Left lung (tissue), 4 donors: ENCODE measurements at regions not wholly inside any gene's neighbourhood (a gene's known extent, or its start where the extent isn't known, plus 50 kb on each side); places are given as distances from the start of the nearest gene placed in this dataset.

Experiments used
- ATAC-seq: fragments of 200-7000 bp; cut with Tn5 transposase; one replicate; pipeline ENCODE4 v1.9.1; 2020; ENCODE audit warnings: moderate library complexity
- DNase-seq, 4 donors: peaks; one replicate each; pipeline ENCODE4 v3.0.0-alpha.2; 2013 to 2020
- H3K27ac ChIP-seq, 2 donors: fragments of 200-600 bp; sonication (generic) in 1 of 2; one replicate each; pipeline versions ENCODE4 v1.5.0 to v1.8.0; 2020 to 2021
- H3K27me3 ChIP-seq, 2 donors: fragments of 200-600 bp; sonication (generic) in 1 of 2; one replicate each; pipeline versions ENCODE4 v1.5.0 to v1.8.0; 2020 to 2021
- H3K36me3 ChIP-seq, 2 donors: fragments of 200-600 bp; sonication (generic) in 1 of 2; one replicate each; pipeline versions ENCODE4 v1.5.0 to v1.8.0; 2020 to 2021
- H3K4me1 ChIP-seq, 2 donors: fragments of 200-600 bp; one replicate each; pipeline ENCODE4 v1.8.0; 2021
- H3K4me3 ChIP-seq, 2 donors: fragments of 200-600 bp; sonication (generic) in 1 of 2; one replicate each; pipeline versions ENCODE4 v1.5.0 to v1.8.0; 2020 to 2021; ENCODE audit warnings: mild to moderate bottlenecking in 1 of 2
- H3K9me3 ChIP-seq, 2 donors: fragments of 200-600 bp; sonication (generic) in 1 of 2; one replicate each; pipeline versions ENCODE4 v1.5.0 to v1.8.0; 2020 to 2021
- CTCF ChIP-seq, 2 donors: fragments of 200-600 bp; sonication (generic) in 1 of 2; IDR thresholded peaks; one replicate each; pipeline versions ENCODE4 v1.5.0 to v1.8.0; 2021; ENCODE audit warnings: antibody characterized with exemption in 2 of 2
- intact Hi-C, 2 donors: fragments of 100-400 bp; cut with DNase I; formaldehyde crosslinking; loops; one replicate each; pipeline versions ENCODE4 v1.11.2 to v1.14.2; 2022
- donor health status: DM: no; HTN: yes; CAD: no.
- donor health status: DM: no; HTN: no; CAD: no.

GRCh38 chr2:217451666-217452065 is 551.1 kb downstream of the TNS1 start:
- no peak for TF ChIP-seq CTCF (IDR thresholded peaks at IDR 0.05)
- intact Hi-C loops, result no loop called here

GRCh38 chr2:217449444-217449843 is 553.4 kb downstream of the TNS1 start:
- no peaks in the 10 kb centered on the region for H3K36me3 ChIP-seq
- H3K27me3 ChIP-seq, result no peaks in the 10 kb centered on the region
- H3K4me1 ChIP-seq, result no peaks in the 10 kb centered on the region
- intact Hi-C loops, result no loop called here
- no peak overlapping the region for H3K27ac ChIP-seq
- no peak for TF ChIP-seq CTCF (IDR thresholded peaks at IDR 0.05)
- ATAC-seq (no peak), DNase-seq (no peak)
- no peak overlapping the region for H3K4me3 ChIP-seq
- H3K9me3 ChIP-seq, result no peaks in the 10 kb centered on the region

More at GRCh38 chr2:217451666-217452065, 551.1 kb downstream of the TNS1 start:
- H3K27ac ChIP-seq, result no peak overlapping the region
- H3K27me3 ChIP-seq, result no peaks in the 10 kb centered on the region
- ATAC-seq (peak; percentile 25), DNase-seq (no peak)
- no peak overlapping the region for H3K4me3 ChIP-seq
- no peaks in the 10 kb centered on the region for H3K4me1 ChIP-seq
- H3K36me3 ChIP-seq, result no peaks in the 10 kb centered on the region
- H3K9me3 ChIP-seq, result no peaks in the 10 kb centered on the region

- intact Hi-C loops, result no loop called here
Observed at GRCh38 chr2:217448860-217449259, 553.9 kb downstream of the TNS1 start.

GRCh38 chr2:217445723-217446122 is 557.1 kb downstream of the TNS1 start:
- no peak overlapping the region for H3K27ac ChIP-seq
- intact Hi-C loops, result no loop called here
- H3K9me3 ChIP-seq, result no peaks in the 10 kb centered on the region
- no peaks in the 10 kb centered on the region for H3K4me1 ChIP-seq
- DNase-seq (no peak), ATAC-seq (peak; percentile 95)
- H3K36me3 ChIP-seq, result no peaks in the 10 kb centered on the region
- TF ChIP-seq CTCF (IDR thresholded peaks at IDR 0.05), result no peak
- no peaks in the 10 kb centered on the region for H3K27me3 ChIP-seq
- no peak overlapping the region for H3K4me3 ChIP-seq

More at GRCh38 chr2:217448860-217449259, 553.9 kb downstream of the TNS1 start:
- Histone ChIP-seq H3K36me3 (no peaks in the 10 kb centered on the region), H3K27me3 (no peaks in the 10 kb centered on the region), H3K4me1 (no peaks in the 10 kb centered on the region), H3K27ac (no peak overlapping the region), H3K9me3 (no peaks in the 10 kb centered on the region), H3K4me3 (no peak overlapping the region)
- TF ChIP-seq CTCF (IDR thresholded peaks at IDR 0.05), result no peak
- ATAC-seq, result no peak
- no peak for DNase-seq

- H3K27me3 ChIP-seq, result no peaks in the 10 kb centered on the region
- H3K4me3 ChIP-seq, result no peak overlapping the region
- H3K4me1 ChIP-seq, result no peaks in the 10 kb centered on the region
- ATAC-seq (no peak), DNase-seq (no peak)
- TF ChIP-seq CTCF (IDR thresholded peaks at IDR 0.05), result no peak
- no peak overlapping the region for H3K27ac ChIP-seq
- intact Hi-C loops, result no loop called here
- H3K36me3 ChIP-seq, result no peaks in the 10 kb centered on the region
- no peaks in the 10 kb centered on the region for H3K9me3 ChIP-seq
Observed at GRCh38 chr2:217444932-217445331, 557.9 kb downstream of the TNS1 start.
